ENCODE measurements at regions not wholly inside any gene's neighbourhood (a gene's known extent, or its start where the extent isn't known, plus 50 kb on each side); places are given as distances from the start of the nearest gene placed in this dataset.
A peak's percentile ranks its signal among the peaks of the same experiment; 100 is the strongest.

DNA sequence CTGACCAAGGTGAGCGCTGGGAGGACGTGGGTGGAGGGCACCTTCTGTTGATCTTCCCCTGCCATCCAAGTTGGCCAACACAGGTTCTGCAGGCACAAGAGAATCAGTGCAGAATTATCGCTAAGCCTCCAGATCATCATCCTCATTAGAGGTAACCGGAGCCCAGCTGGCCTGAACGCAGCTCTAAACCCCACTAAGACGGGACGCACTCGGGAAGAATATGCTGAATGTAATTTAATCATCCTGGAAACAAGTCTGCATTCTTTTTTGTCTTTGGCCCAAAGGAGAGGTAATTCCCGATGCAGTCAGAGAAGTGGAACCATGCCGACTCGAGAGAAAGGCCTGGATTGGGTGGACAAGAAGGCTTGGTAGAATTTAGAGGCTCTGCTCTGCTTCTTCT, 111.0 kb upstream of the GSC start:
- DNase-seq: no peak

DNA sequence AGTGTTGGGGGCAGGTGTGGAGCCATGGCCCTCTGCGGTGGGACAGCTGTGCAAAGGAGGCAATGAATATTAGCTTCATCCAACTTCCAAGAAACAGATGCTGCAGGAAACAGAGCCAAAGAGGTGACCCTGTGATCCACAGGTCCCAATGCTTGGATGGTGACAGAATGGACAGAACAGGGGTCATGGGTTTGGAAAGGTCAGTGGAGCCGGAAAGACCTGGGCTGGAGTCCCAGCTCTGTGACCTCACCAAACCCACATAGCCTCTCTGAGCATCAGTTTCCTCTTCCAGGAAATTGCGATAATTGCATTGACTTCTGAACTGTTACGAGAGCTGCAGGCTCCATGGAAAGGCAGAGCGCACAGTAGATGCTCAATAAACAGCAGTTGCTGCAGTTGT, 110.2 kb upstream of the GSC start:
- no peak for DNase-seq

DNA sequence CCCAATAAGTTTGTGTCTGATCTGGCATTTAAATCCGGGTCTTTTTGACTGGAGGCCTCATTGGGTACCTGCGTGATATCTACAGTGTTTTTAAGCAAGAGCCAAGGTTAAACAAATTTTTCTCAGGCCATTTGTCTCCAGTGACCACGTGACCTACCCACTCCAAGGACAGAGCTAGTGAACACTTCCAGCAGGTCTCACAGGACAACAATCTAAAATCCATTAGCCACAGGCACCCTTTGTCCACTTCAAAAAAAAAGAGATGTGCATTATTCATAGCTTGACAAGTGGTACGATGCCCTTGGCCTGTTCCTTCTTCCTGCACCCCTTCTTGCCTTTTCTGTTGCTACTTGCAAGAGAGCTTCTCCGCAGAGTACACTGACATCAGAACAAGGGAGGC, 109.6 kb upstream of the GSC start:
- no peak for DNase-seq

DNA sequence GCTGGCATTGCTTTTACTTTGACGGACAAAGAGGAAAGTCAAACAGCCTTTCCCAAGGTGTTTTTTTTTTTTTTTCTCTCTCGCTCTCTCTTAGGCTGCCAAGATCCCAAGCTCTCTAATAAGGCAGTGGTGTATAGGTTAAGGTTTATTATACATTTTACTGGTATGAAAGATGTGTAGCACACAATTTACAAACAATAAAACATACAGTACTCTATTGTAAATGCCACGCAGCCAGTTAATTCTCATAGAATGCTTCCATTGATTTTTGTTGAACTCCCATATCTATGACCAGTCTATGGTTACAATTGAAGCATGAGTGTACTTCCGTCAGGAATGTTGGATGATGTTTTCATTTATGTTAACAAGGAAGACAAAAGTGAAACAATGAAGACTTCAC, 106.4 kb upstream of the GSC start:
- no peak for DNase-seq

DNA sequence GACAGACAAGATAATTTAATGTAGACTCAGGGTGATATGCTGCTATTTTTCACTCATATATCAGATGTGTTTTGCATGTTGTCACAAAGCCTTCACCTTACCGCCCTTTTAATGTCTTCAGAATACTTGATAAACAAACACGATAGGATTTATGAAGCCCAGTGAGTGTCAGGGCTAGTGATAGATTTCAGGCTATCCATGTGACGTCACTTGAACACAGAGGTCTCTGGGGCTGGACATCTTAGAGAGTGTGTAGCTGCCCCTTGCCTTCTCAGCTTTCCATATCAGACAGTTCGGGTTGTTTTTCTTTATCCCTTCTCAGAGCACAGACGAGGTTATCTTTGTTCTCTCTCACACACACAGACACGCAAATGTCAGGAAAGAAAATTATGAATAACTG, 105.3 kb upstream of the GSC start:
- DNase-seq: no peak

DNA sequence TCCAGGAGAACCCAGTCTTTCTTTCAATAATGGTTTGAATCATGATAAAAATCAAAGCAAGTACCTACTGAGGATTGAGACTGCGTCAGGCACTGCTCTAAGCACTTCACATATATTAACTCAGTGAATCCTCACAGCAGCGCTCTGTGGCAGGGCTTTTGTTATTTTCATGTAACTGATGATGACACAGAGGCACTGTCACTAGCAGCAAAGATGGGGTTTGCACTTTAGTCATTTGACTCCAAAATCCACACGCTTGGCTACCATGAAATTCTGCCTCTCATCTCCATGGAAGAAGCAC, 98.8 kb upstream of the GSC start:
- no peak for DNase-seq

DNA sequence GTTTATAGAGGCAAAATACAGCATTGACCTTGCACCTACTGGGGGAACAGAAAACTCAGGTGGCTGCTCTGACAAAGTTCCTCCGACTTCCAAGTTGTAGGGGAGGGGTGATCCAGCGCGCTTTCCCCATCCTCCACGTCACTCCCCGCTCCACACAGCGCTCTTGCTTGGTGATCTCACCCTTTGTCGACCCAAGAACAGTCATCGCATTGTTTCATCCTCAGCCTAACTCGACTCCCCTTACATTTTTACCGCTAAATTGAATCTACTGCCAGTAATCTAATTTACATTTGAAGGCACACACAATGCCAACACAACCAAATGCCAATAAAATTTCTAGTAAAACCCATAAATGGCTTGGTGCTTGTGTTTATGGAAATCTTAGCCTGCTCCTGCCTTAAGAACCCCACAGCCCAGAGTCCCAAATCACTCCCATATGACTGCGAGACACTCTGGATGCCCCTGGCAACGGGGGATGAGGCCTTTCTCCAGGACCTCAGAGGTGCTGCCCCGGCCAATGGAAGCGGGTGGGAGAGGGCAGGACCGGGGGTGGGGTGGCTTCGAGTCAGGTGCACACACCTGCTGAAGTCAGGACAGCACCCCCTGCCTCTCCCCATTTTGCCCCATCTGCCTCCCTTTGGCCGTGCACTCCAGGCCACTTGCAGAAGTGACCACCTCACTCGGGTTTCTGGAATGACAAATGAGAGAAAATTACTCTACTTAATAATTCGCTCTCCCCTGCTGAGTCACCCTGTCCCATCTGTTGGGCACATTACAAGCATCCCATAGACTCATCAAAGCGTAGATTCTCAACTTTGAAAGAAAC, 98.2 kb upstream of the GSC start:
- DNase-seq: no peak

DNA sequence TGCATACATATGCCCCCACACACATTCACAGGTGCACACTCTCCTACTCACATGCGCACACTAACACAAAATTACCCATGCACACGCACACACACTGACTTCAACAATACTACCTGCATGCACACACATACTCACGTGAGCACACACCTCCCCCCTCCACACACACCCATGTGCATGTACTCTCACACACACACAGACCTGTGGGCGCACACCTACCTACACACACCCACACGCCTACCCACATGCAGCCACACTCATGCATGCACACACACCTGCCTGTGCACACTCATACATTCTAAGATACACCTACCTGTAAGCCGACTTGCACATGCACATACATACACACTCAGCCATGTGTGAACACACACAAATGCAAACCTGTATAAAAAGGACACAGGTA, 97.3 kb upstream of the GSC start:
- no peak for DNase-seq

DNA sequence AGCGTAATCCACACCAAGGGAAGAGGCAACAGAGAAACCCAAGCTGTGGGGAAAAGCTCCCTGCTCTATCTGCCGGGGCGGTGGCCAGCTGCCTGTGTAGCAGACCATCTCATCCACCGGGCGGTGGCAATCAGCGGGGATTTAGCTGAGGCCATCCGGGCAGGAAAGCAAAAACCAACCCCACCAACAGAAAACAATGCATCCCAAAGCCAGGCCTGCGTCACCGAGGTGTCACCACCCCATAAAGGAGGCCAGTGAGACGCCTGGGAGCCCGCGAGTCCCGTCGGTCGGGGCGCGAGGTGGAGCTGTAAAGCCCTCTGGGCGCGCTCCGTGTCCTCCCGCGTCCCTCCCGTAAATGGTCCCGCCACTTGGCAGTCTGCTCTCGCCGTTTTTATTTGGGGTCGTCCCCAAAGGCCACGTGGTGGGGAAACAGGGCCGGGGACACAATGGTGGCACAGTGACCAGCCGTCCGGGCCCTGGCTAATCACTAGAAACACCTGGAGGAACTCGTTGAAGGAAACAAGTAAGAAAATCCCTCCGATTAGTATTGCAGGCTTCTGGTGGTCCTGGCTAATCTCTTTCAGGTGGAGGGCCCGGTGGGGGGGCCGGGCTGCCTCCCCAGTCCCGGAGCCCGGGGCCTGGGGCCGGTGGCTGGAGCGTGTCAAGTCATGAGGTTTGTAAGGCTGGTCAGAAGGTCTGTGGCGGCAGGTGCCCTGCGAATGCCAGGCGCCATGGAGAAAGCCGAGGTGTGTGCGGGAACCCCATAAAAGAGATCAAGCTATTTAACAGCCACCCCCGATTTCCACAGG, 94.7 kb upstream of the GSC start:
- peak; percentile 61 for DNase-seq

DNA sequence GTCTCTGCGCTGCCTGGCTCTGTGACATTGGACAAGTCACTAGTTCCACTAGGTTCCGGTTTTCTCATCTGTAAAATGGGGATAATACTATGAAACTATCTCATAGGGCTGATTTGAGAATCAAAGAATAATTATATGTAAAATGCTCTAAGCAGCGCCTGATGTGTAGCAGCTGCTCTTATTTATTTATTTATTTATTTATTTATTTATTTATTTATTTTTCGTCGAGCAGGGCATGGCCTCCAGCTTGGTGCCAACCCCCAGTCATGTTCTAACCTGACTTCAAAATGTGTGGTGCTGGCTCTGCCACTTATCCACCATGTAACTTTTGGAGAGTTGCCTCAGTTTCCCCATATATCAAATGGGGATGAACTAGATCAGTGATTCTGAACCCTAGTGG, 93.5 kb upstream of the GSC start:
- DNase-seq: no peak

DNA sequence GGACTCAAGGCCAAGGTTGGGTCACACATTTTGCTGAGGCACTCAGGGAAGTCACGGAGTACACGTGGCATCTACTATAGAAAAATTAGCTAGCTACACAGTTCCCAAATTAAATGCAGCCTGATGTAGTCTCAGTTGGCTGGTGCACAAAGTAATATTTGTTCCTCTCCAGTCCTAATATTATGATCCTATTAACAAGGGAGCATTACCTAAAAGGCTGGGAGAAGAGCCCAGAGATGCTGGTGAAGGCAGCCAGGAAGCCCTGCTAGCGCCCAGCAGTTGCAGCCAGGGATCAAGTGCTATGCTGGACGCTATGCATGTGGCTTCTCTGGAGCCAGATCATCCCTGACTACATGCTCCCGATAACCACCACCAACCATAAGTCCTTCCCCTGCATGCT, 88.0 kb upstream of the GSC start:
- no peak for DNase-seq

DNA sequence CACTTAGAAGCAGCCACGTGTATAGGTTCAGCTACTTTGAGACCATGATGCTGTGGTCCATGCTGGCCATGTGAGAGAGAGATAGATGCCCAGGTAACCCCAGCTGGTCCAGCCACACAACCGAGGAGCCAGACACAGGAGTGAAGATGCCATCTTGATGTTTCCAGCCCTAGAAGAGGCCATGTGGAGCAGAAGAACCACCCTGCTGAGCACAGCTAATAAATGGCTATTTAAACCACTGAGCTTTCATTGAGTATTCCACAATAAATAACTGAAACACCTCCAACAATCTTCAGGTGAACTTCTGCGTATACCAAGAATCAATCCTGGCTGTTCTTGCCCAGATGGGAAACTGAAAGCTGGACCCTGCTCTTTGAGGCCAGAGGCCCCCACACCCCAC, 84.0 kb upstream of the GSC start:
- DNase-seq: no peak

DNA sequence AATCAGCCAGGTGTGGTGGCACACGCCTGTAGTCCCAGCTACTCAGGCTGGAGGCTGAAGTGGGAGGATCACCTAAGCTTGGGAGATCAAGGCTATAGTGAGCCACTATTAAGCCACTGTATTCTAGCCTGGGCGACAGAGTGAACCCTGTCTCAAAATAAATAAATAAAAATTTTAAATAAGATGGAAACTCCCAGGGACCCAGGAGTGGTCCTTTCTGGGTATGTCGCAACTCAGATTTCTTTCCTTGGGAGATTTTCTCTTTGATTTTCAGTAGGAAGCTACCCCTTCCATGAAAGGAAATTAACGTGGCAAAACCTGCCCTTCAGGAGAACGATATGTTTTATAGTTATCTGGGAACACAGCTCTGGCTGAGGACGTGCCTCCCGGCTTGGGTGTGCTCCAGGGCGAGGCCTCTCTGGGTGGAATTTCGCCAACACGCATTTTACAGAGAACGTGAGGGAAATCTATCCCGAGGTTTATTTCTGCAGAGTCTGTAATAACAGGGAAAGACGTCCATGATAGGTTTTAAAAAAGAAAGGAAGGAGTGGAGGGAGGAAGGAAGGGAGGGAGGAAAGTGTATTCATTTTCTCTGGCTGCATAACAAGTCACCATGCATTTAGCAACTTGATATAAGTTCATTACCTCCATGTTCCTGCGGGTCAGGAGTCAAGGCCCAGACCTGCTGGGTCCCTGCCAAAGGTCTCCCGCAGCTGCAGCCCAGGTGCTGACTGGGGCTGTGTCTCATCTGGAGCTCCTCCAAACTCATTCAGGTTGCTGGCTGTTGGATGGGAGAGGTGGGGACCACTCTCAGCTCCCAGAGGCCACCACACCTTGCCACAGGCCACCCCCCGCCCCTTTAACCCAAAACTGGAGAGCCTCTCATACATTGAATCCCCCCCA, 80.6 kb upstream of the GSC start:
- no peak for DNase-seq

DNA sequence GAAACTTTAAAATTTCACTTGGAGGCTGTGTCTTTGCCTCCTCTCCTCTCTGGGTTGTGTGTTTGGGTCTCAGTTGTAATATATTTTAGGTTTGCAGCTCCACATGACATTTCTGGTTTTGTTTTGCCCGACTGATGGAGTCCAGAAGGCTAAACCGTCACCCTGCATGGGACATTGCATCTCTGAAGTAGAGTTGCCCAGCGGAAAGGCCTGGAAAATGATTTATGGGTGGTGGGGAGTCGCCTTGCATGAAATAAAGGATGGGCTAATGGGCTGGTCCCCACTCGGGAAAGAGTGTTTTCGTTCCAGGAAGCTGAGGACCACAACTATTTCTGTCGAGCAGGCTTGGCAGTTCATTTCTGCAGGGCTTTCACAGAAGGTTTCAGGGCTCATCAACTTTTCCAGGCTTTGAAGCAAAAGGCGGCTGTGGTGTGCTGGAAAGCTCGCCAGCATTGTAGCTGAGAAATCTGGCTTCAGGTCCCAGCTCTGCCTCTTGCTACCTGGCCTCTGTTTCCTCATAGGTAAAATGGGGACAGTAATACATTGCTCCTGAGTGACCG, 74.8 kb upstream of the GSC start:
- DNase-seq: no peak

DNA sequence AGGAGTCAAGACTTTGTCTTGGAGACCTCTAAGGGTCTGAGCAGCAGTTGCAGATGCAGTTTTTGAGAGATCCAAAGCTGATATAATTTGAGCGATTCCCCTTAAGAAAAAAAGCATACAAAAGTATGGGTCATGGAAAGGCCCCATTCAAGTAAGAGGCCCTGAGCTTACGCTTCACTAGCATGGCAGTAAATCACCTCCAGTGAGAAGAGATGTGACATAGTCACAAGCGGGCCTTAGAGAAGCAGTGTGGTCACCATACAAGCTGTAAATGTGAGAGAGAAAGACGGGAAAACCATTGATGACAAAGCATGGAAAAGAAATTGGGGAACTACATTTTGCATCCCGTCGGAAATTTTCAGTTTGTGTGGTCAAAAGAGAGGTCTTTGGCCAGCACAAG, 70.6 kb upstream of the GSC start:
- DNase-seq: no peak

DNA sequence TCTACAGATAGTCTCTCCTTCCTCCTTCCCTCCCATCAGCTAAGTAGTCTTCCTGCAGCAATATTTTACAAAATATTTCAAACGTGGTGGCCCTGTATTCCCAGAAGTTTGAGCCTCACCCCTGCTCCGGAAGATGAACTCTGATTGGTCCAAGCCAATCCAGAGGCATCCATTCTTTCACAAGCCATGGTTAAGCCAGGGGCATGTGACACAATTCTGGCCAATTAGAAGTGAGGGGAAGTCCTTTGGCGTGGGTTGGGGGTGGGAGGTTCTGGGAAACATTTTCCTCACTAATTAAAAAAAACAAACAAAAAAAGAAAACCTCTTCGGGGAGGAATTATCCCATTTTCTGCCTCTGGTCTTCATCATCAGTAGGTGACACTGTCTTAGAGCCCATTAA, 69.4 kb upstream of the GSC start:
- DNase-seq: no peak

DNA sequence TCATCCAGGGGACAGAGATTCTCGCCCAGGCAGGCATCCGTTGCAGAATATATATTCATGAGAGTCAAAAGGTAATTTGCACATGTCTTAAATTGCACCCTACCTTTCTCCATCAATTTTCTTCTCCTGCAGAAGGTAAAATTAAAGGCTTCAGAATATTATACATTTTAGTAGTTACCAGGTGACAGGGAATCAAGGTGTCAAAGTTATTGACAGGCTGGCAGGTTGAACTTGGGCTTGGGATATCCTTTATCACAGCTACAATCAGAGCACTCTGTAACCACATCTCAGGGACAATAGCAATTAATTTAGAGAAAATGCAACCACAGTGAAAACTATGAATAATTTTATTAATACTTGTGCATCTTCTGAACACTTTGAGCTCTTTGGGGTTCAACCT, 66.9 kb upstream of the GSC start:
- DNase-seq: no peak

DNA sequence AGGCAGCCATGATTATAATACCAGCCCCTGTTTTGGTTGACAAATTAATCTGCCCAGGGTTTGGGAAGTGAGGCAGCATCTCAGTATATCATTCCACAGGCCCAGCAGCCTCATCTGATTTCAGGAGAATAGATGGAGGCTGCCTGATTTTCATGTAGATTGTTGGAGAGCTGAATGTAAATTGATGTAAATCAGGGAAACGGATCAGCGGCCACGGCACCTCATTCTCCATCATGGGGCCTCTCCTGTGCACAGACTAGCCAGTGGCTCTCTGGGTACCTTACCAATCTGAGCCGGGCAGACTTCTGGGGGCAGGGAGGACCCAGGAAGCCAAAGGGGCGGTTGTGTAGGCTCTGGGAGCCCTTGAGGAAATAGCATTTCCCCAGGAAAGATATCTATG, 63.7 kb upstream of the GSC start:
- DNase-seq: no peak

DNA sequence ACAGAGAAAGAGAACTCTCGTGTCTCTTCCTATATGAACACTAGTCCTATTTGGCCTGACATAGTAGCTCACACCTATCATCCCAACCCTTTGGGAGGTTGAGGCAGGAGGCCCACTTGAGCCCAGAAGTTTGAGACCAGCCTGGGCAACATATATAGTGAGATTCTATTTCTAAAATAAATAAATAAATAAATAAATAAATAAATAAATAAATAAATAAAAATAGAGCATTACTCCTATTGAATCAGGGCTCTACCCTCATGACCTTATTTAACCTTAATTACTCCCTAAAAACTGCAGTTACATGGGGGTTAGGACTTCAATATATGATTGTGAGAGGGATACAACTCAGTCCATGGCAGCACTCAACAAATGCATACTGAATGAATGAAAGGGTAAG, 61.2 kb upstream of the GSC start:
- DNase-seq: no peak

DNA sequence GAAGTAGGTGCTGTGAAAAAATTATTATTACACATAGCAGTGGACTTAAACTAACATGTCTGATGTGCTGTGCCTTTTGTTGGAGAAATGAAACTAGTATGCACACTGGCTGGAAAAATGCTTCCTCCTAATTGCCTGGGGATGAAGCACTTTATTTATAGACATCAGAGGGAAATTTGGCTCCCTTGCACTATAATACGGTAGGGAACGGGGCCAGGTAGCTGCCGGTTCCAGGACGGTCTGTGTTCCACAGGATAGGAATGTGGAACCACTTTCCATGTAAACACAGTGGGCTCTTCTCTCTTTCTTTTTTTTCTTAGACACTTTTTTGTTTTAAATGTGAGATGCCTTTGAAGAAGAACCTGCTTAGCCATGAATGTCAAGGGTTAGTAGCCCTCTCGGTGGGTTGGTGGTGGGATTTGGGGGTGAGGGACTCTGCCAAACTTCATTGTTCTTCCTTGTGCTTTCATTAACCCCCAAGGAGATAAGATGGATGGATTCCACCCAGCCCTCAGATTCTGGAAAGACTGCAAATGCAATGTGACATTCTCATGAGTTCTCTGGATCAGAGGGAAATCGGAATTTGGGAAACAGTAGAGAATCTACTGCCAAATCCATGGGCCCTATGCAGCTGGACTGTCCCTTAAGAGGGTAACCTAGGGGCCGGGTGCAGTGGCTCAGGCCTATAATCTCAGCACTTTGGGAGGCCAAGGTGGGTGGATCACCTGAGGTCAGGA, 58.0 kb upstream of the GSC start:
- DNase-seq: no peak

DNA sequence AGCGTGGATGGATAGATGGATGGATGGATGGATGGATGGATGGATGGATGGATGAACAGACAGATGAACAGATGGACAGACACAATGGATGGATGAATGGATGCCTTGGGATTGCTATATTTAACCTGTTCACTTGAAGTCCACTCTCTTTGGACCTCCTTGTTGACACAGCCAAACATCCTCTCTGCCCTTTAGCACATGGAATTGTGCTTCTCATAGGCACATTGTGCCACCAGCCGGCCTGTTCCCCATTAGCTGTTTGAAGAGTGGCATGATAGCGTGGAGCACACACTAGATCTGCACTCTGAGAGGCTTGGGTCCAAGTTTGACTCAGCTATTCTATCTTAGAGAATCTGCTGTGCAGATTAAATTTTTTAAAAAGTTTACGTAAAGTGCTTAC, 56.9 kb upstream of the GSC start:
- no peak for DNase-seq

DNA sequence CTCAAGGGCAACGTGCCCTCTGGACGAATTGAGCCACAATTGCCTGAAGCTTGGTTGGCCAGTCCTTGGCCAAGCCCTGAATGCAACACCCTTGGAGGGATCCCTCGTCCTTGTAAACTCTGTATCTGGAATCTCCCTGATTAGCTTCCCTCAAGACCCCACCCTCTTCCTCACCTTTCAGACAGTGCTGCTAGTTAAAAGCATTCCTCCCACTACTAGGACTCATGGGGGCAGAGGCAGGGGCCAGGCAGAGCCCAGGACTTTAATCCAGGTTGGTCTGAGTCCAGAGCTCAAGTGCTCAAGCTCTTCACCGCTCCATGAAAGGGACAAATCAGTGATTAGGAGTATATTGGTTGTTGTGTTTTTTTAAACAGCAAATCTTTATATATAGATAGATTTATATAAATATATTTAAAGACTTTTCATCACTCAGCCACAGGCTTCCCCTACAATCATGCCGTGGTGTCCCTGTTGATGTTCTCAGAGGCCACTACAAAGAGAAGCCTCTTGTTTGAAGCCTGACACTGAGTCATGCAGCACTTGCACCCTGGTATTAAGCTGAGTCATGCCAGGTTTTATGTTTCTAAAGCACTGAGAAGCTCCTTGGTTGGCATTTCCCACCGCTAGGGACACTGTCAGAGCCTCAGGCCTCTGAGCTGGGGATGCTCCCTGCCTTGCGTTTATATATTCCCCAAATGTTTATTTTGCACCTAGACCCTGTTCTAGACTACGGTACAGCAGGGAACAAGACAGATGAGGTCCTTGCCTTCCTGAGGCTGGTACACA, 53.8 kb upstream of the GSC start:
- DNase-seq: no peak
